Erythroblast (primary cell): ENCODE measurements at regions not wholly inside any gene's neighbourhood (a gene's known extent, or its start where the extent isn't known, plus 50 kb on each side); places are given as distances from the start of the nearest gene placed in this dataset.

ENCODE experiments used
- GATA1 ChIP-seq: IDR thresholded peaks from 2 replicates; pipeline ENCODE4 v1.6.1; 2011; ENCODE audit warnings: low read depth, mild to moderate bottlenecking, control low read depth, low read length, moderate library complexity
- POLR2A ChIP-seq: IDR thresholded peaks from 2 replicates; pipeline ENCODE4 v1.6.1; 2011; ENCODE audit warnings: mild to moderate bottlenecking, low read length

DNA sequence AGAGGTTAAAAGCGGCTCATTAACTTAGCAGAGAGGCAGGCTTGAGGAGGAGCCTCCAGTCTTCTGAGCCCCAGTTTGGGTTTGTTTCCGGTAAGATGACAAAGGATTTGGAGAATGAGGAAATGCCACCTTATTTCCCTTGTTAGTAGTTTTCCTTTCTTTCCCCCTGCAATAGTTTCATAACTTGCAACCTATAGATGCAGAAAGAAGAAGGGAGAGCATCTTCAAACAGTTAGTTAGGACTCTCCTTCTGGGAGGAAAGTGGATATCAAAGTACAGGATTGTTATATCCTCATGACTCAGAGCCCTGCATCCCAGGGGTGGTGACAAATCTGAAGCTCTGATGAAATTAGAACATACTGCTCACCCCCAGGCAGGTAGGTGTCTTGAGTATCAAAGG is 180.7 kb upstream of the SLC38A2 start:
- no peak for TF ChIP-seq POLR2A
- no peak for TF ChIP-seq GATA1
